ENCODE measurements at regions not wholly inside any gene's neighbourhood (a gene's known extent, or its start where the extent isn't known, plus 50 kb on each side); places are given as distances from the start of the nearest gene placed in this dataset.

DNA sequence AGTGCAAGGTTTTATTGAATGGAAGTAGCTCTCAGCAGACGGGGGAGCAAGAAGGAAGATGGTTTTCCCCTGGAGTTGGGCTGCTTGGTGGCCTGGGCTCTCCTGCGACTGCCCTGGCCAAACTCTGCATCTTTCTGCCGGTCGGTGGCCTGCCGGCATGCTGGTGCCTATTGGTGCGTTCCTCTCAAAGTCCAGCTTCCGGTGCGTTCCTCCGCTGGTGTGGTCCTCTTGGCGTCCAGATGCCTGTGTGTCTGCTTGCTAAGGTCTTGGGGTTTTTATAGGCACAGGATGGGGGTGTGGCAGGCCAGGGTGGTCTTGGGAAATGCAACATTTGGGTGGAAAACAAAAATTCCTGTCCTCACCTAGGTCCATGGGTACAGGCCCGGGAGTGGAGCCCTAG, 567.4 kb upstream of the CNTN5 start:
- WGBS (ENCODE audit: missing lambda C conversion rate), result 64% methylated on average over 11 of the region's 11 CpGs
- CTCF ChIA-PET, result no interaction called here

GRCh38 chr11:98455500-98456307, 565.0 kb upstream of the CNTN5 start:
- Histone ChIP-seq H3K4me3 (no peak overlapping the region), H3K27ac (no peak overlapping the region), H3K4me2 (no peak overlapping the region), H3K9me3 (no peaks in the 10 kb centered on the region), H3K4me1 (no peaks in the 10 kb centered on the region)
- CTCF ChIA-PET, result no interaction called here
- FAIRE-seq (no peak), ATAC-seq (no peak), DNase-seq (ENCODE audit: low read depth in 1 of 2, low spot score in 1 of 2) (no peak)
- POLR2A ChIA-PET, result no interaction called here
- TF ChIP-seq MAZ (IDR thresholded peaks at IDR 0.05; ENCODE audit: borderline replicate concordance, low read depth, low read length) (no peak), RAD21 (conservative IDR thresholded peaks at IDR 0.05 in 1 of 2, IDR thresholded peaks at IDR 0.05 in 1 of 2) (no peak), HOXB5 (CRISPR knock-in tag; IDR thresholded peaks at IDR 0.05) (no peak), E2F6 (IDR thresholded peaks at IDR 0.05; ENCODE audit: borderline replicate concordance, low read depth) (no peak), HEYL (CRISPR knock-in tag; IDR thresholded peaks at IDR 0.05) (no peak), POLR2A (IDR thresholded peaks at IDR 0.05; ENCODE audit: low read length) (no peak), FOXS1 (CRISPR knock-in tag; IDR thresholded peaks at IDR 0.05) (no peak)
- TF ChIP-seq, protein P1, sequence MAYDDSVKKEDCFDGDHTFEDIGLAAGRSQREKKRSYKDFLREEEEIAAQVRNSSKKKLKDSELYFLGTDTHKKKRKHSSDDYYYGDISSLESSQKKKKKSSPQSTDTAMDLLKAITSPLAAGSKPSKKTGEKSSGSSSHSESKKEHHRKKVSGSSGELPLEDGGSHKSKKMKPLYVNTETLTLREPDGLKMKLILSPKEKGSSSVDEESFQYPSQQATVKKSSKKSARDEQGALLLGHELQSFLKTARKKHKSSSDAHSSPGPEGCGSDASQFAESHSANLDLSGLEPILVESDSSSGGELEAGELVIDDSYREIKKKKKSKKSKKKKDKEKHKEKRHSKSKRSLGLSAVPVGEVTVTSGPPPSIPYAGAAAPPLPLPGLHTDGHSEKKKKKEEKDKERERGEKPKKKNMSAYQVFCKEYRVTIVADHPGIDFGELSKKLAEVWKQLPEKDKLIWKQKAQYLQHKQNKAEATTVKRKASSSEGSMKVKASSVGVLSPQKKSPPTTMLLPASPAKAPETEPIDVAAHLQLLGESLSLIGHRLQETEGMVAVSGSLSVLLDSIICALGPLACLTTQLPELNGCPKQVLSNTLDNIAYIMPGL (CRISPR knock-in tag; IDR thresholded peaks at IDR 0.05; ENCODE audit: borderline replicate concordance), result no peak
- TF ChIP-seq, protein P2, sequence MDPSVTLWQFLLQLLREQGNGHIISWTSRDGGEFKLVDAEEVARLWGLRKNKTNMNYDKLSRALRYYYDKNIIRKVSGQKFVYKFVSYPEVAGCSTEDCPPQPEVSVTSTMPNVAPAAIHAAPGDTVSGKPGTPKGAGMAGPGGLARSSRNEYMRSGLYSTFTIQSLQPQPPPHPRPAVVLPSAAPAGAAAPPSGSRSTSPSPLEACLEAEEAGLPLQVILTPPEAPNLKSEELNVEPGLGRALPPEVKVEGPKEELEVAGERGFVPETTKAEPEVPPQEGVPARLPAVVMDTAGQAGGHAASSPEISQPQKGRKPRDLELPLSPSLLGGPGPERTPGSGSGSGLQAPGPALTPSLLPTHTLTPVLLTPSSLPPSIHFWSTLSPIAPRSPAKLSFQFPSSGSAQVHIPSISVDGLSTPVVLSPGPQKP (IDR thresholded peaks at IDR 0.05; ENCODE audit: low read depth, low read length), result no peak
- 35% methylated on average over 8 of the region's 14 CpGs for WGBS (ENCODE audit: missing lambda C conversion rate)

More for the DNA sequence above, 567.4 kb upstream of the CNTN5 start:
- no peaks in the 10 kb centered on the region for H3K4me1 ChIP-seq
- POLR2A ChIA-PET, result no interaction called here
- no peak for TF ChIP-seq PHF8 (IDR thresholded peaks at IDR 0.05; ENCODE audit: borderline replicate concordance, low read depth)
- TF ChIP-seq CEBPB (IDR thresholded peaks at IDR 0.05), result no peak
- no peak for TF ChIP-seq RNF2 (IDR thresholded peaks at IDR 0.05; ENCODE audit: borderline replicate concordance, low read depth)
- TF ChIP-seq KDM1A (IDR thresholded peaks at IDR 0.05; ENCODE audit: low read depth), result no peak
- TF ChIP-seq EP300 (IDR thresholded peaks at IDR 0.05), result no peak
- no peak for TF ChIP-seq POLR2A (IDR thresholded peaks at IDR 0.05; ENCODE audit: low read length)
- no peak for DNase-seq (ENCODE audit: low read depth in 1 of 2, low spot score in 1 of 2)
- no peak overlapping the region for H3K4me2 ChIP-seq
- no peak for ATAC-seq
- H3K4me3 ChIP-seq, result no peak overlapping the region
- FAIRE-seq, result no peak
- H3K27ac ChIP-seq, result no peak overlapping the region
- H3K9me3 ChIP-seq, result no peaks in the 10 kb centered on the region

DNA sequence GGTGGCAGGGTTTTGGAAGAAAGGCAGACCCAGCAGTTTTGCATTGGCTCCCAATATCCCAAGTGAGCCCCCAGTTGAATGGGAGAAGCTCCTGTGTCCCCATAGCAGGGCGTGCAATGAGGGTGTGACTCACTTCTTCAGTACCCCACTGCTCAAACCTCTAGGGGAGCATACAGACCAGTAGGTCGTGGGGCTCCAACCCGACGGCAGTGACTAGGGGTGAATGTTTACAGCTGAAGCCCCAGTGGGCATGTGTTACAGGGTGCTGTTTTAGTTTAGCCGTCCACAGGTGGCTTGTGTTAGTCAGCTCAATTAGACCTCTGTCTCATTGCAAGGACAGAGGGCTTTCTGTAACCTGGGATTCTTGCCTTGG, 564.5 kb upstream of the CNTN5 start:
- ChIA-PET CTCF (no interaction called here), POLR2A (no interaction called here)
- ATAC-seq, result no peak
- Histone ChIP-seq H3K27ac (no peak overlapping the region), H3K4me2 (no peak overlapping the region), H3K4me1 (no peaks in the 10 kb centered on the region), H3K4me3 (no peak overlapping the region), H3K9me3 (no peaks in the 10 kb centered on the region)
- no peak for FAIRE-seq
- no peak for TF ChIP-seq SREBF2 (IDR thresholded peaks at IDR 0.05)
- TF ChIP-seq TP53 (CRISPR knock-in tag; IDR thresholded peaks at IDR 0.05), result no peak
- TF ChIP-seq CBX8 (IDR thresholded peaks at IDR 0.05), result no peak
- no peak for TF ChIP-seq GATA3 (IDR thresholded peaks at IDR 0.05; ENCODE audit: borderline replicate concordance)
- TF ChIP-seq, protein P3, sequence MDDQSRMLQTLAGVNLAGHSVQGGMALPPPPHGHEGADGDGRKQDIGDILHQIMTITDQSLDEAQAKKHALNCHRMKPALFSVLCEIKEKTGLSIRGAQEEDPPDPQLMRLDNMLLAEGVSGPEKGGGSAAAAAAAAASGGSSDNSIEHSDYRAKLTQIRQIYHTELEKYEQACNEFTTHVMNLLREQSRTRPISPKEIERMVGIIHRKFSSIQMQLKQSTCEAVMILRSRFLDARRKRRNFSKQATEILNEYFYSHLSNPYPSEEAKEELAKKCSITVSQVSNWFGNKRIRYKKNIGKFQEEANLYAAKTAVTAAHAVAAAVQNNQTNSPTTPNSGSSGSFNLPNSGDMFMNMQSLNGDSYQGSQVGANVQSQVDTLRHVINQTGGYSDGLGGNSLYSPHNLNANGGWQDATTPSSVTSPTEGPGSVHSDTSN (IDR thresholded peaks at IDR 0.05), result no peak
- TF ChIP-seq ATOH8 (CRISPR knock-in tag; IDR thresholded peaks at IDR 0.05; ENCODE audit: low read depth), result no peak
- TF ChIP-seq ZSCAN20 (CRISPR knock-in tag; IDR thresholded peaks at IDR 0.05), result no peak
- no peak for TF ChIP-seq POLR2A (IDR thresholded peaks at IDR 0.05; ENCODE audit: low read length)
- TF ChIP-seq RNF2 (IDR thresholded peaks at IDR 0.05; ENCODE audit: borderline replicate concordance, low read depth), result no peak
- TF ChIP-seq CBX2 (IDR thresholded peaks at IDR 0.05; ENCODE audit: borderline replicate concordance, low read depth), result no peak
- no peak for TF ChIP-seq CHD2 (IDR thresholded peaks at IDR 0.05; ENCODE audit: low read length, partially characterized antibody)
- TF ChIP-seq, protein P1 (CRISPR knock-in tag; IDR thresholded peaks at IDR 0.05; ENCODE audit: borderline replicate concordance), result no peak
- WGBS (ENCODE audit: missing lambda C conversion rate), result 47% methylated on average over 5 of the region's 5 CpGs
- no peak for DNase-seq (ENCODE audit: low read depth in 1 of 2, low spot score in 1 of 2)

All from A549 (cell line).